HG02981 (cell line): ENCODE measurements at regions not wholly inside any gene's neighbourhood (a gene's known extent, or its start where the extent isn't known, plus 50 kb on each side); places are given as distances from the start of the nearest gene placed in this dataset.

Experiments used
- ATAC-seq: cut with Tn5 transposase; IDR thresholded peaks from one replicate; pipeline ENCODE4 v1.9.1; 2021; ENCODE audit warnings: mild to moderate bottlenecking, moderate library complexity; ENCODE audit not compliant: unreplicated experiment

GRCh38 chr17:77481476-77482374 is 341.0 kb downstream of the SEC14L1 start:
- no peak for ATAC-seq

- ATAC-seq, result no peak
Observed at GRCh38 chr17:77482375-77483127, 341.8 kb downstream of the SEC14L1 start.

- no peak for ATAC-seq
Observed at GRCh38 chr17:77483128-77483598, 342.4 kb downstream of the SEC14L1 start.

- ATAC-seq, result no peak
Observed at GRCh38 chr17:77484111-77484510, 343.3 kb downstream of the SEC14L1 start.

GRCh38 chr17:77485089-77485833 is 344.5 kb downstream of the SEC14L1 start:
- ATAC-seq, result no peak

DNA sequence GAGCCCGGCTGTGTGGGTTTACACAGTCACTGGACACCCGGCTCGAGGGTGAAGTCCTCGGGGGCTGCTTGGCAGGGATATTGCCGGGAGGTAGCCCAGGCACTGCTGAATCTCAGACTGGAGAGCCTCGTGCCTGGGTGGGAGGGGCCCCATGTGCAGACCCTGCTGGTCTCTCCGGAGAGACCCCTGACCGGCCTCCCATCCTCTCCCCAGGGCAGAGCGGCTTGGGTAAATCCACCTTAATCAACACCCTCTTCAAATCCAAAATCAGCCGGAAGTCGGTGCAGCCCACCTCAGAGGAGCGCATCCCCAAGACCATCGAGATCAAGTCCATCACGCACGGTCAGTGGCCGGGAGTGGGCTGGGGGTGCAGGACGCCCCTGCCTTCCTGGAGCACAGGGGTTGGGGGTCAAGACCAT is 346.5 kb downstream of the SEC14L1 start:
- no peak for ATAC-seq

DNA sequence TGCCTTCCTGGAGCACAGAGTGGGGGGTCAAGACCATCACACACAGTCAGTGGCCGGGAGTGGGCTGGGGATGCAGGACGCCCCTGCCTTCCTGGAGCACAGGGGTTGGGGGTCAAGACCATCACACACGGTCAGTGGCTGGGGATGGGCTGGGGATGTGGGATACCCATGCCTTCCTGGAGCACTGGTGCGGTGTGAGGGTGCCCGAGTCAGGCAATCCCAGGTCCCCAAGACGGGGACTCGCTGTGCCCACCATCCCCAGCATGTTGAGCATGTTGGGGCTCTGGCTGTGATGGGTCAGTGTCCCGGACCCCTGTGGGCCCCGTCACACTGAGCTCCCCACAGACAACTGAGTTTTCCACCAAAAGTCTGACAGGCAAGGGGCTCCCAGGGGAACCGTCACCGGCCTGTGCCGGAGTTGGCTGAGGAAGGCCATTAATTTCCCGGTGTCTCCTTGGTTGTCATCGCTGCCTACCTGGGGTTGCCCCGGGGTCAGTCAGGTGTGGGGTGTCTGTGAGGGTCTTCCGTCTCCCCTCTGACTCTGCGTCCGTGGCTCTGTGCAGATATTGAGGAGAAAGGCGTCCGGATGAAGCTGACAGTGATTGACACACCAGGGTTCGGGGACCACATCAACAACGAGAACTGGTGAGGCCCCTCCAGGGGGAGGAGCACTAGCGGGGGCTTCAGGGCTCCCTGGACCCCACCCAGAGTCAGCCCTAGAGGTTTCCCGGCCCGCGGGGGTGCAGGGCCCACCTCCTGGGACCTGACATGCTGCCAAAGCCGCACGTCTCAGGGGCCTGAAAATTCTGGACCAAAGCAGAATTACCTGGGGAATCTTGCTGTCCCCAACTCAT is 347.1 kb downstream of the SEC14L1 start:
- no peak for ATAC-seq

DNA sequence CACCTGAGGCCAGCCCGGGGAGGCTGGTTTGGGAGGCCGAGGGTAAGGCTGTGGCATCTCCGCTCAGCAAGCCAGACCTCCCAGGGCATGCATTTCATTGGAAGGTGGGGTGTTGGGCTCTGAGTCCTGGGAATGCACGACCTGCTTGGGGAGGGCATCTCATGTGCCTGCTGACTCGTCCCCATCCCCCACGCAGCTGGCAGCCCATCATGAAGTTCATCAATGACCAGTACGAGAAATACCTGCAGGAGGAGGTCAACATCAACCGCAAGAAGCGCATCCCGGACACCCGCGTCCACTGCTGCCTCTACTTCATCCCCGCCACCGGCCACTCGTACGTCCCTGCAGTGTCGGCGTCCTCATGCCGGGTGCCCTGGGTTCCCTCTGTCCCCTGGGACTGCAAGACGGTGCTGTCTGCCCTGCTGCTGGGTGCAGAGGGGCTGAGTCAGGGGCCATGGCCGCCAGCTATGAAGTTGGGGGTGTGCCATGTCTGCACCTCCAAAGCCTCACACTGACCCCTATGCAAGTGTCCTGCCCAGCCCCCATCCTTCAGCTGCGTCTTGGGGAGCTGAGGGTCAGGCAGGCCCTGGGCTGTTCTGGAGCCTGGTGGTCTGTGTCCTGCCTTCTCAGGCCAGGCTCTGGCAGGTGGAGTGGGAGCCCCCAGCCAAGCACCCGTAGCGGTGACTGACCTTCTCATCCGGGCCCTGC is 347.9 kb downstream of the SEC14L1 start:
- no peak for ATAC-seq

DNA sequence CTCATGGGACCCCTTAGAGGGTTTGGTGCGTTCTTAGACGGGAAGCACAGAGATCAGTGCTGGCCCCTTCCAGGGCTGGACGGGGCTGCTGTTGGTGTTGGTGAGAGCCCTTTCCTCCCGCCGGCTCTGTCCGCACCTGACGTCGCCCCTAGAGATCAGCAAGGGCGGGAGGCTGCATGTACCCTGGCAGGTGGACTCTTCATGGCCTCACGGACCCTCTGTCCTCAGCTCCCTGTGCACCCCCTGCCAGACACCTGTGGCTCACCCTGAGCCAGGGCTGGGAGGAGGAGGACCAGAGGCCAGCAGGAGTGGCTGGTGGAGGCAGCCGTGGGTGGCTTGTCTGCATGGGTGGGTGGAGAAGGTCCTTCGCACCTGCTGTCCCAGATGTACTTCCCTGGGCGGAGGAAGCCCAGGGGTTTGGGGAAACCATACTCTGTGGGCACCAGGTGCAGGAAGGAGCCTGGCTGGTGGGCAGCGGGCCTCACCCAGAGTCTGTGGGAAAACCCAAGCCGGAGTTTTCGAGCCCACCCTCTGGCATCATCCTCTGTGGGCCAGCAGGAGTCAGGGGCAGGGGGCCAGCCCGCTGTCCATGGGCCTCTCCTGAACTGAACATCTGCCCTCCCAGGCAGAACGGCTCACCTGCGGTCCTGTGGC is 348.6 kb downstream of the SEC14L1 start:
- no peak for ATAC-seq

DNA sequence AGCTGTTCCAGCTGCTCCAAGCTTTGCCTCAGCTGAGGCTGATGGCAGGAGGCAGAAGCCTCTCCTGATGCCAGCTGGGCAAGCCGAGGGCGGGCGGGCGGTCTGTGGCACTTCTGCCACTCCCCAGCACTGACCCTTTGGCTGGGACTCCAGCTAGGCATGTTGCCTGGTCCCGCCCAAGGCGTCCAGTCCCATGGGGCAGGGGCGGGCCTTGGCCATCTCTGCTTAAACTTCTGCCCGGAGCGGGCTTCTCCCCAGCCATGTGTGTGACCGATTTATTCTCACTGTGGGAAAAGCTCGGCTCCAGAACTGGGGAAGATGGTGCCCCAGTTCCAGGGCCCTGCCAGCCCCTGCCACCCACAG is 349.1 kb downstream of the SEC14L1 start:
- ATAC-seq, result no peak

GRCh38 chr17:77490361-77491183 is 349.8 kb downstream of the SEC14L1 start:
- ATAC-seq, result no peak

DNA sequence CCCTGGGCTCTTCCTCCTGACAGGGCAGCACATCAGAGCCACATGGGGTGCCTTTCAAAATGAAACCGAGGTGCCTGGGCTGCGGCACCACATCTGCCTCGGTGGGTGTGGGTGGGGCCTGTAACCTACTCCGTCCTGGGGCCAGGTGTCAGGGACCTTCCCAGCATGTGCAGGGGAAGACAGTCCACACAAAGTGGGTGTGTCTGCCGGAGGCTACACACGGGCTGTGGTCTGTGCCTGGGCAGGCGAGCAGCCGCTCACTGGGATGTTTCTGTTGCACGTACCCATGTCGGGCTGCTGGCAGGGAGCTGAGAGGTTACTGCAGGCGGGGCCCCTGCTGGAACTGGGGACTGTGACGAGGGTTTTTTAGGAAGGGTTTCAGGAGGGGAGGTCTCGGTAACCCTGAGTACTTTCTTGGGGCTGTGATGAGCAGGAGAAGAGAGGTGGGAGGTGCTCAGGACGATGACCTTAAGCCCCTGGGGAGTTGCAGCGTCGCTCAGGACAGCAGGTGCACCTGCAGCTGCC is 351.2 kb downstream of the SEC14L1 start:
- no peak for ATAC-seq

- no peak for ATAC-seq
Observed at GRCh38 chr17:77492446-77493237, 351.9 kb downstream of the SEC14L1 start.

DNA sequence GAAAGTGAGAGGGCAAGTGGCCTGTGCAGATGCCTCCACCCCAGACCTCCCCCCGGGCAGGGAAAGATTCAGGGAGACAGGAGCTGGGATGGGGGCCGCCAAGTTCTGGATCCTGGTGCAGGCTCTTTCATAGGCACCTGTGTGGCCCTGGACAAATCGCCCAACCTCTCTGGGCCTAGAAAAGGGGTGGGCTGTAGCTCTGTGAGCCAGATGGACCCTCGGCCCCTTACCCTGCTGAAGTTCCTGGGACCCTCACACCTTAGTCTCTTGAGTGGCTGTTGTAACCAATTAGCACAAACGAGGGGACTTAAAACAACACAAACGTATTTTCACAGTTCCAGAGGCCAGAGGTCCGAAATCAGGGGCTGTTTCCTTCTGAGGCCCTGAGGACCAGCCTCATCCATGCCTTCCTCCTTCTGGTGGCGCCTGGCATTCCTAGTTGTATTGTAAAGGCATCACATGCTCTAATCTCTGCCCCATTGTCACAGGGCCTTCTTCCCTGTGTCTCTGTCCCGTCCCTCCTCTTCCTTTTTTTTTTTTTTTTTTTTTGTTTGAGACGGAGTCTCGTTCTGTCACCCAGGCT is 352.6 kb downstream of the SEC14L1 start:
- no peak for ATAC-seq

- ATAC-seq, result no peak
Observed at GRCh38 chr17:77493901-77494663, 353.3 kb downstream of the SEC14L1 start.
